Mucosa of descending colon (tissue), 3 donors: ENCODE measurements at regions not wholly inside any gene's neighbourhood (a gene's known extent, or its start where the extent isn't known, plus 50 kb on each side); places are given as distances from the start of the nearest gene placed in this dataset.

Experiments
- ATAC-seq: fragments of 200-7000 bp; cut with Tn5 transposase; one replicate; pipeline ENCODE4 v1.9.1; 2020; ENCODE audit warnings: mild to moderate bottlenecking, moderate library complexity
- DNase-seq, 3 donors: peaks; one replicate each; pipeline ENCODE4 v3.0.0-alpha.2; 2020
- H3K36me3 ChIP-seq: fragments of 200-600 bp; one replicate; pipeline ENCODE4 v1.8.0; 2021; ENCODE audit warnings: low read depth, mild to moderate bottlenecking
- H3K4me1 ChIP-seq: fragments of 200-600 bp; one replicate; pipeline ENCODE4 v1.8.0; 2021; ENCODE audit warnings: low read depth, mild to moderate bottlenecking
- H3K4me3 ChIP-seq: fragments of 200-600 bp; one replicate; pipeline ENCODE4 v1.8.0; 2021; ENCODE audit warnings: mild to moderate bottlenecking
- H3K9me3 ChIP-seq: fragments of 200-600 bp; one replicate; pipeline ENCODE4 v1.8.0; 2021; ENCODE audit warnings: mild to moderate bottlenecking
- intact Hi-C, 2 donors: fragments of 100-400 bp; cut with DNase I in 1 of 2; cut with micrococcal nuclease in 1 of 2; formaldehyde crosslinking; loops; one replicate each; pipeline versions ENCODE4 v1.11.0 to v1.11.1; 2022; cut with DNase I, micrococcal nuclease
- TF ChIP-seq, protein P1 (sequence below): fragments of 200-600 bp; IDR thresholded peaks from one replicate; pipeline ENCODE4 v1.8.0; 2022; ENCODE audit warnings: antibody characterized with exemption, mild to moderate bottlenecking
- donor health status: DM: no; HTN: no; CAD: no; lungs with moderate emphysema.
- donor health status: DM: no; HTN: no; CAD: no.
- donor health status: DM: no; HTN: yes; CAD: no.

DNA sequence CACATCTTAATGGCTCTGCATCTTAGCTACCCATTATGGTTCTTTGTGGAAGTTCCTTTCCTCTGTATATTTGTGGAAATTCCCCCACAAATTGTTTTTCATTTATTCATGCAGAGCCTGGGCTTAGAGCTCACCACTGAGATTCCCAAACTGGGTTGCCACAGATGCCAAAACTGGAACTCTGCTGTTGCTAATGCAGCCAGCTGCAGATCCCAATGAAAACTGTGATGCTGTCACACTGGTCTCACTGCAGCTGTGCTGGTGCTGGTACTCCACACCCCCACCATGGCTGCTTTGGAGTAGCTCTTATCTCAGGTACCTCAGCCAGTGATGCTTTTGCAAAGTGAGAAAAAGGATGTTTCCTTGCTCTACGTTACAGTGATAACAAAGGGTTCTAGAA lies 87.7 kb downstream of the DCK start:
- intact Hi-C loops, result no loop called here
- TF ChIP-seq, protein P1, sequence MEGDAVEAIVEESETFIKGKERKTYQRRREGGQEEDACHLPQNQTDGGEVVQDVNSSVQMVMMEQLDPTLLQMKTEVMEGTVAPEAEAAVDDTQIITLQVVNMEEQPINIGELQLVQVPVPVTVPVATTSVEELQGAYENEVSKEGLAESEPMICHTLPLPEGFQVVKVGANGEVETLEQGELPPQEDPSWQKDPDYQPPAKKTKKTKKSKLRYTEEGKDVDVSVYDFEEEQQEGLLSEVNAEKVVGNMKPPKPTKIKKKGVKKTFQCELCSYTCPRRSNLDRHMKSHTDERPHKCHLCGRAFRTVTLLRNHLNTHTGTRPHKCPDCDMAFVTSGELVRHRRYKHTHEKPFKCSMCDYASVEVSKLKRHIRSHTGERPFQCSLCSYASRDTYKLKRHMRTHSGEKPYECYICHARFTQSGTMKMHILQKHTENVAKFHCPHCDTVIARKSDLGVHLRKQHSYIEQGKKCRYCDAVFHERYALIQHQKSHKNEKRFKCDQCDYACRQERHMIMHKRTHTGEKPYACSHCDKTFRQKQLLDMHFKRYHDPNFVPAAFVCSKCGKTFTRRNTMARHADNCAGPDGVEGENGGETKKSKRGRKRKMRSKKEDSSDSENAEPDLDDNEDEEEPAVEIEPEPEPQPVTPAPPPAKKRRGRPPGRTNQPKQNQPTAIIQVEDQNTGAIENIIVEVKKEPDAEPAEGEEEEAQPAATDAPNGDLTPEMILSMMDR, result no peak
- Histone ChIP-seq H3K4me1 (no peaks in the 10 kb centered on the region), H3K9me3 (no peaks in the 10 kb centered on the region), H3K36me3 (no peaks in the 10 kb centered on the region), H3K4me3 (no peak overlapping the region)
- no peak for DNase-seq
- no peak for ATAC-seq

GRCh38 chr4:71093745-71094144 lies 100.3 kb downstream of the DCK start:
- DNase-seq (no peak), ATAC-seq (no peak)
- H3K4me1 ChIP-seq, result peaks cover 6% of the 10 kb centered on the region
- no peaks in the 10 kb centered on the region for H3K36me3 ChIP-seq
- no peak overlapping the region for H3K4me3 ChIP-seq
- TF ChIP-seq, protein P1, result no peak
- intact Hi-C loops, result no loop called here
- H3K9me3 ChIP-seq, result no peaks in the 10 kb centered on the region

DNA sequence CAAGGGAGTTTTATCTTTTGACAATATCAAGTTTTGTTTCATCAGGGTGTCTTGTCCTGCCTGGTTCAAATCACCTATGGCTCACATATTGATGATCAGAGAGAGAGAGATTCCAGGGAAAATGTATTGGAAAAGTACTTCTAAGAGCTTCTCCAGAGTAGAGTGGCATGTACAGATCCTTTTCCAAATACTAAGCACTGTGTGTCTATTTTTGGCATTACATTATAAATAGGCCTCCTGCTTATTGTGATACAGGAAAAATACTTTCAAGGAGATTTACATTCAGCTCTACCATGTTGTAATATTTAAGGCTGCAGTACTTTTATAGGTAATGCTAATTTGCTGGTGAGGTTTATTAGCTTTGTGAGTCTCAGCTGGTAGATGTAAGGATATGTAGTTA lies 100.8 kb downstream of the DCK start:
- no peak overlapping the region for H3K4me3 ChIP-seq
- ATAC-seq, result no peak
- intact Hi-C loops, result no loop called here

GRCh38 chr4:71095141-71095540 lies 101.7 kb downstream of the DCK start:
- no peaks in the 10 kb centered on the region for H3K36me3 ChIP-seq
- ATAC-seq (no peak), DNase-seq (no peak)
- TF ChIP-seq, protein P1, result no peak
- no peak overlapping the region for H3K4me3 ChIP-seq
- no peaks in the 10 kb centered on the region for H3K9me3 ChIP-seq
- peaks cover 6% of the 10 kb centered on the region for H3K4me1 ChIP-seq
- intact Hi-C loops, result no loop called here

More for the DNA sequence above, 100.8 kb downstream of the DCK start:
- Histone ChIP-seq H3K4me1 (peaks cover 6% of the 10 kb centered on the region), H3K9me3 (no peaks in the 10 kb centered on the region), H3K36me3 (no peaks in the 10 kb centered on the region)
- DNase-seq, result no peak
- TF ChIP-seq, protein P1, result no peak

DNA sequence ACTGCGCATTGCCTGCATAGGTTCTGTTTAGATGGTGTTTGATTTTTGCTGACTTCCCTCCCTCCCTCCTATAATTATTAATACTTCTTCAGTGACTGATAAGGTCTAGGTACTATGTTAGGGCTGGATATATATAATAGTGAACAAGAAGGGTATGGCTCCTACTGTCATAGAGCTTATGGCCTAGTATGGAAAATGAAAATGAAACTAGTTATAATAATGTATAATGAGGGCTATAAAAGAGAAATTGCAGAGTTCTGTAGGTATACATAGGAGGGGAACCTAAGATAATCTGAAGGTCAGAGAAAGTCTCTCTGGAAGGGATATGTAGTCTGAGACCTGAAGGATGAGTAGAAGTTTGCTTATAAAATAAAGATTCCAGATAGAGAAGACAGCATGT lies 102.1 kb downstream of the DCK start:
- Histone ChIP-seq H3K4me3 (no peak overlapping the region), H3K4me1 (peaks cover 6% of the 10 kb centered on the region), H3K9me3 (no peaks in the 10 kb centered on the region), H3K36me3 (no peaks in the 10 kb centered on the region)
- DNase-seq, result no peak
- intact Hi-C loops, result no loop called here
- TF ChIP-seq, protein P1, result no peak
- ATAC-seq, result peak; percentile 97

DNA sequence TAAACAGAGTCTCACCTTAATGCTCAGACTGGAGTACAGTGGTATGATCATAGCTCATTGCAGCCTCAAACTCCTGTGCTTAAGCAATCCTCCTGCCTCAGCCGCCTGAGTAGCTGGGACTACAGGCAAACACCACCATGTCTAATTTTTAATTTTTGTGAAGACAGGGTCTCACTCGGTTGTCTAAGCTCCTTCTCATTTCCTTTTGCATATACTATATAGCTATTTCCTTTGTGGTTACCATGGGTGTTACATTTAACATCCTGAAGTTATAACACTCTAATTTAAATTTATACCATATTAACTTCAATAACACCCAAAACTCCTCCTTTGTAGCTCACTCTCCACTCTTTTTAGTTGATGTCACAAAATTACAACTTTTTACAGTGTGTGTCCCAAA lies 114.3 kb downstream of the DCK start:
- no peak overlapping the region for H3K4me3 ChIP-seq
- DNase-seq (no peak), ATAC-seq (no peak)
- no peaks in the 10 kb centered on the region for H3K4me1 ChIP-seq
- intact Hi-C loops, result no loop called here
- no peaks in the 10 kb centered on the region for H3K36me3 ChIP-seq
- TF ChIP-seq, protein P1, result no peak
- H3K9me3 ChIP-seq, result no peaks in the 10 kb centered on the region
